SU-DHL-6 (cell line): ENCODE measurements at regions not wholly inside any gene's neighbourhood (a gene's known extent, or its start where the extent isn't known, plus 50 kb on each side); places are given as distances from the start of the nearest gene placed in this dataset.

Source experiments
- H2AFZ ChIP-seq: fragments of 200-600 bp; sonication (generic); 2 replicates; pipeline ENCODE4 v1.6.1; 2014; ENCODE audit warnings: low read depth, mild to moderate bottlenecking, moderate library complexity, mixed read lengths, antibody characterized with exemption, low read length; ENCODE audit not compliant: severe bottlenecking
- H3F3A ChIP-seq: fragments of 200-600 bp; shearing (Covaris generic); 2 replicates; pipeline ENCODE4 v1.6.0; 2016; ENCODE audit warnings: antibody characterized with exemption, mild to moderate bottlenecking; ENCODE audit not compliant: insufficient read depth
- H3K27ac ChIP-seq: fragments of 200-600 bp; sonication (generic); 2 replicates; pipeline ENCODE4 v1.5.1; 2016; ENCODE audit warnings: low read depth, mild to moderate bottlenecking, low read length, moderate library complexity, mixed read lengths
- H3K27me3 ChIP-seq: fragments of 200-600 bp; sonication (generic), shearing (Covaris generic); 2 replicates; pipeline ENCODE4 v1.6.0; 2014; ENCODE audit warnings: mild to moderate bottlenecking, low read length
- H3K36me3 ChIP-seq: fragments of 200-600 bp; sonication (generic); 2 replicates; pipeline ENCODE4 v1.6.1; 2014; ENCODE audit warnings: mild to moderate bottlenecking, low read length, mixed read lengths
- H3K4me2 ChIP-seq: fragments of 300-600, 200-600 bp; shearing (Covaris generic), sonication (generic); 2 replicates; pipeline ENCODE4 v1.6.0; 2014; ENCODE audit warnings: low read length, low read depth, mild to moderate bottlenecking; ENCODE audit not compliant: poor library complexity, severe bottlenecking
- H3K4me3 ChIP-seq: fragments of 200-600 bp; sonication (generic); 2 replicates; pipeline ENCODE4 v1.5.1; 2014; ENCODE audit warnings: antibody characterized with exemption, low read length, mild to moderate bottlenecking, mixed read lengths; ENCODE audit not compliant: insufficient read depth, poor library complexity, severe bottlenecking
- H3K79me2 ChIP-seq: fragments of 200-600 bp; sonication (generic); 2 replicates; pipeline ENCODE4 v1.6.1; 2014; ENCODE audit warnings: mild to moderate bottlenecking, low read length, moderate library complexity; ENCODE audit not compliant: insufficient read depth
- H3K9ac ChIP-seq: fragments of 200-600 bp; sonication (generic); 2 replicates; pipeline ENCODE4 v1.7.0; 2014; ENCODE audit warnings: mild to moderate bottlenecking, low read length
- H3K9me2 ChIP-seq: fragments of 200-600 bp; sonication (generic); replicated peaks from 2 replicates; pipeline ENCODE4 v1.6.1; 2014; ENCODE audit warnings: low read length; ENCODE audit not compliant: insufficient read depth
- H3K9me3 ChIP-seq: fragments of 200-600 bp; sonication (generic); 2 replicates; pipeline ENCODE4 v1.6.1; 2014; ENCODE audit warnings: low read length, mixed read lengths; ENCODE audit not compliant: insufficient read depth
- H4K20me1 ChIP-seq: fragments of 200-600 bp; sonication (generic); 2 replicates; pipeline ENCODE4 v1.6.1; 2014; ENCODE audit warnings: low read depth, mild to moderate bottlenecking, antibody characterized with exemption, low read length, moderate library complexity, mixed read lengths
- EZH2phosphoT487 ChIP-seq: fragments of 200-600 bp; sonication (generic), shearing (Covaris generic); conservative IDR thresholded peaks from 2 replicates; pipeline ENCODE4 v1.6.1; 2018; ENCODE audit warnings: mild to moderate bottlenecking, antibody characterized with exemption, low read length, moderate library complexity, mixed read lengths
- TF ChIP-seq, protein P1 (sequence below): fragments of 200-600 bp; sonication (generic); IDR thresholded peaks from one replicate; pipeline ENCODE4 v1.5.1; 2017; ENCODE audit warnings: antibody characterized with exemption, mild to moderate bottlenecking, low read length, moderate library complexity; ENCODE audit not compliant: insufficient read depth, poor library complexity, severe bottlenecking

DNA sequence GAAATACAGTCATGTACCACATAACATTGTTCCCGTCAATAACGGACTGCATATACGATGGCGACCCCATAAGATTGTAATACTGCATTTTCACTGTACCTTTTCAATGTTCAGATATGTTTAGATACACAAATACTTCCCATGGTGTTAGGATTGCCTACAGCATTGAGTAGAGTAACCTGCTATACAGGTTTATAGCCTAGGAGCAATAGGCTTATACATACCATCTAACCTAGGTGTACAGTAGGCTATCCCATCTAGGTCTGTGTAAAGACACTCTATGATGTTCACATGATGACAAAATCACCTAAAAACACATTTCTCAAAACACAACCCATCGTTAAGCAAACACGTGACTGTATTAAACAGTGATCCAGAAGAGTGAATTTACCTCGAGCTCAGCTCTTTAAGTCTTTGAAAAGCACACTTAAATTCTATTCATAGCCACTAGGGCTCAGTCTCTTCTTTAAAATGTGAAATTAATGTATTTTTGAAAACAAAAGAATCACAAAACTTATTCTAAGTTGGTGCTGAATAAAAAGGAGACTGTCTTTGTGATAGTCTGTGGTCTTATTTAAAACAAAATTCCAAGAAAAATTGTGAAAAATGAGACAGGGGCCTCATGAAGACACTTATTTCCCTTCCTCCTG, 239.1 kb upstream of the ARID2 start:
- Histone ChIP-seq H3K36me3 (no peaks in the 10 kb centered on the region), H4K20me1 (no peaks in the 10 kb centered on the region), H3K9ac (no peak overlapping the region), H3K27ac (no peak overlapping the region), H3K79me2 (no peaks in the 10 kb centered on the region), H3K4me2 (no peak overlapping the region), H3K9me2 (no peaks in the 10 kb centered on the region), H2AFZ (no peak overlapping the region), H3F3A (no peaks in the 10 kb centered on the region), H3K9me3 (no peaks in the 10 kb centered on the region), H3K27me3 (no peaks in the 10 kb centered on the region), H3K4me3 (no peak overlapping the region)
- TF ChIP-seq, protein P1, sequence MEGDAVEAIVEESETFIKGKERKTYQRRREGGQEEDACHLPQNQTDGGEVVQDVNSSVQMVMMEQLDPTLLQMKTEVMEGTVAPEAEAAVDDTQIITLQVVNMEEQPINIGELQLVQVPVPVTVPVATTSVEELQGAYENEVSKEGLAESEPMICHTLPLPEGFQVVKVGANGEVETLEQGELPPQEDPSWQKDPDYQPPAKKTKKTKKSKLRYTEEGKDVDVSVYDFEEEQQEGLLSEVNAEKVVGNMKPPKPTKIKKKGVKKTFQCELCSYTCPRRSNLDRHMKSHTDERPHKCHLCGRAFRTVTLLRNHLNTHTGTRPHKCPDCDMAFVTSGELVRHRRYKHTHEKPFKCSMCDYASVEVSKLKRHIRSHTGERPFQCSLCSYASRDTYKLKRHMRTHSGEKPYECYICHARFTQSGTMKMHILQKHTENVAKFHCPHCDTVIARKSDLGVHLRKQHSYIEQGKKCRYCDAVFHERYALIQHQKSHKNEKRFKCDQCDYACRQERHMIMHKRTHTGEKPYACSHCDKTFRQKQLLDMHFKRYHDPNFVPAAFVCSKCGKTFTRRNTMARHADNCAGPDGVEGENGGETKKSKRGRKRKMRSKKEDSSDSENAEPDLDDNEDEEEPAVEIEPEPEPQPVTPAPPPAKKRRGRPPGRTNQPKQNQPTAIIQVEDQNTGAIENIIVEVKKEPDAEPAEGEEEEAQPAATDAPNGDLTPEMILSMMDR = no peak
- TF ChIP-seq EZH2phosphoT487 = no peak

DNA sequence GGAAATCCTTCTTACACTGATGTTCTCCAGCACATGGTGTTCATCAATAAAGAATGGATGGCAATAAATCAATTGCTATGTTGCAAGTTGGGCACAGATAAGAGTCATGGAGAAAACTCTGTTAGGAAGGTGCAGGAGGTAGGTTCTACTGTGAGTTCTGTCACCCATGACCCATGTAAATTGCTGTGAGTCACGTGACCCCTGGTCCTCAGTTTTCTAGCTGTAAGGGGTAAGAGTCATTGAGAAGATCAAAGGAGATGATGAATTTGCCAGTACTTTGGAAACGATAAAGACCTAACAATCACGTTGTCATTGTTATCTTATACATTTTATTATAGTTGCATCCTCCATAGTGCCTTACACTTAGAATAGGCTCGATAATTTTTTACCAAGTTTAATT, 235.2 kb upstream of the ARID2 start:
- no peak overlapping the region for H3K9ac ChIP-seq
- no peak overlapping the region for H3K27ac ChIP-seq
- no peak overlapping the region for H3K4me2 ChIP-seq
- no peaks in the 10 kb centered on the region for H3K27me3 ChIP-seq
- no peaks in the 10 kb centered on the region for H3K9me3 ChIP-seq
- H3F3A ChIP-seq = no peaks in the 10 kb centered on the region
- no peaks in the 10 kb centered on the region for H3K36me3 ChIP-seq
- H3K79me2 ChIP-seq = no peaks in the 10 kb centered on the region
- no peaks in the 10 kb centered on the region for H4K20me1 ChIP-seq
- H2AFZ ChIP-seq = no peak overlapping the region
- H3K4me3 ChIP-seq = no peak overlapping the region
- TF ChIP-seq, protein P1 = no peak
- no peak for TF ChIP-seq EZH2phosphoT487
- no peaks in the 10 kb centered on the region for H3K9me2 ChIP-seq

DNA sequence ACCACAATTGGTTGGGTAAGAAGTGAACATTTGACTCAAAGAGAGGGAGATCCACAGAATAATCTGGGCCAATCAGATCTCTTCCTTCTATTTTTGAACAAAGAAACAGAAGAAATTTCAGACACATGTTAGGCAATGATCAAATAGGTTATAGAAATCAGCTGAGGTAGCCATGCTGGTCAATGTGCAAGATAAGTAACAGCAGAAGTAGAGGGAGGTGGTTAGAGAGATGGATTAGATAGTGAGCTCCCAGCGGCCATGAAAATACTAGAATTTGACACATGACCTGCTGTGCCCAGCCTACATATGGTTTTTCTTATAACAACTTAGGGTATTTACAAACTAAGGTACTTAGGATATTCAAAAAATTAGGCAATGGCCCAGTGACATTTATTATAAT, 230.9 kb upstream of the ARID2 start:
- H3K9ac ChIP-seq = no peak overlapping the region
- no peak overlapping the region for H2AFZ ChIP-seq
- H3K27ac ChIP-seq = no peak overlapping the region
- H3K4me3 ChIP-seq = no peak overlapping the region
- H3F3A ChIP-seq = no peaks in the 10 kb centered on the region
- no peaks in the 10 kb centered on the region for H4K20me1 ChIP-seq
- H3K4me2 ChIP-seq = no peak overlapping the region
- TF ChIP-seq, protein P1 = no peak
- TF ChIP-seq EZH2phosphoT487 = no peak
- no peaks in the 10 kb centered on the region for H3K27me3 ChIP-seq
- H3K9me3 ChIP-seq = no peaks in the 10 kb centered on the region
- no peaks in the 10 kb centered on the region for H3K9me2 ChIP-seq
- H3K79me2 ChIP-seq = no peaks in the 10 kb centered on the region
- H3K36me3 ChIP-seq = no peaks in the 10 kb centered on the region
